Motor neuron (in vitro differentiated cells): ENCODE measurements at regions not wholly inside any gene's neighbourhood (a gene's known extent, or its start where the extent isn't known, plus 50 kb on each side); places are given as distances from the start of the nearest gene placed in this dataset.

Experiments
- ATAC-seq, 8 experiments: fragments of 200-7000 bp; cut with Tn5 transposase; replicated peaks in 6 of 8; 2 replicates each; pipeline ENCODE4 v1.8.0; 2021; ENCODE audit warnings: mild to moderate bottlenecking in 8 of 8, moderate library complexity in 8 of 8
- H3K27ac ChIP-seq, 2 donors: fragments of 250-450 bp; sonication (Bioruptor Pico); 2 replicates each; pipeline ENCODE4 v1.9.0; 2021; ENCODE audit warnings: antibody characterized with exemption in 2 of 2, mild to moderate bottlenecking in 2 of 2, moderate library complexity in 1 of 2
- H3K4me1 ChIP-seq, 2 donors: fragments of 250-450 bp; sonication (Bioruptor Pico); replicated peaks in 1 of 2; 2 replicates each; pipeline ENCODE4 v1.6.1; 2021; ENCODE audit warnings: antibody characterized with exemption in 2 of 2, mild to moderate bottlenecking in 2 of 2, moderate library complexity in 1 of 2
- H3K4me3 ChIP-seq, 5 donors: fragments of 250-450 bp; sonication (Bioruptor Pico); 2 replicates each; pipeline ENCODE4 v1.9.0; 2021; ENCODE audit warnings: antibody characterized with exemption in 5 of 5, mild to moderate bottlenecking in 5 of 5, moderate library complexity in 4 of 5
- WGBS, 10 experiments: fragments of 450-650 bp; shearing (Covaris generic); methylation state at CpG; one replicate each; pipeline ENCODE4 v1.0.0; 2022; 5-methylcytosine and 5-hydroxymethylcytosine counted together
- in situ Hi-C, 9 experiments: fragments of 400-800 bp; cut with MboI; loops; one replicate each; pipeline ENCODE4 v1.15.0; 2021; ENCODE audit warnings: low sequenced_read_pairs in 9 of 9, low pct_unique_long_range_greater_than_20kb in 2 of 9; ENCODE audit not compliant: unreplicated experiment in 9 of 9

- H3K4me3 ChIP-seq, result no peak overlapping the region
- H3K4me1 ChIP-seq, result peaks cover 19 to 47% of the 10 kb centered on the region in 2 donors
- ATAC-seq, result no peak
- H3K27ac ChIP-seq, result no peak overlapping the region
- in situ Hi-C loops, result no loop called here
- 0 to 35% (median 8%) methylated on average over 1 to 8 of the region's 14 CpGs; no CpG with 5 or more reads in 2 of the 10 experiments for WGBS, 10 experiments
Measured at GRCh38 chr13:99746637-99747402, 224.7 kb downstream of the ZIC5 start.

GRCh38 chr13:99743094-99743493 lies 228.5 kb downstream of the ZIC5 start:
- WGBS, 10 experiments, result 25 to 100% (median 65%) methylated on average over 1 to 4 of the region's 4 CpGs
- Histone ChIP-seq H3K27ac (no peak overlapping the region), H3K4me3 (no peak overlapping the region), H3K4me1 (peaks cover 23 to 36% of the 10 kb centered on the region in 2 donors)
- in situ Hi-C loops, result no loop called here
- ATAC-seq, result no peak

GRCh38 chr13:99741960-99742359 lies 229.6 kb downstream of the ZIC5 start:
- H3K4me1 ChIP-seq, result peaks cover 22 to 29% of the 10 kb centered on the region in 2 donors
- in situ Hi-C loops, result no loop called here
- H3K27ac ChIP-seq, result no peak overlapping the region
- ATAC-seq, result no peak
- no peak overlapping the region for H3K4me3 ChIP-seq
- WGBS, 10 experiments, result 0 to 86% (median 79%) methylated on average over 1 to 6 of the region's 6 CpGs; no CpG with 5 or more reads in 2 of the 10 experiments

- in situ Hi-C loops, result no loop called here
- ATAC-seq, result no peak
- Histone ChIP-seq H3K4me3 (no peak overlapping the region), H3K4me1 (peaks cover 14% of the 10 kb centered on the region in 2 donors), H3K27ac (no peak overlapping the region)
- WGBS, 10 experiments, result 5 to 95% (median 59%) methylated on average over 4 to 16 of the region's 17 CpGs; no CpG with 5 or more reads in 1 of the 10 experiments
Measured at GRCh38 chr13:99740251-99740979, 231.2 kb downstream of the ZIC5 start.

GRCh38 chr13:99738626-99739025 lies 232.9 kb downstream of the ZIC5 start:
- in situ Hi-C loops, result no loop called here
- H3K4me3 ChIP-seq, result no peak overlapping the region
- peaks cover 16 to 24% of the 10 kb centered on the region in 2 donors for H3K4me1 ChIP-seq
- no peak overlapping the region for H3K27ac ChIP-seq
- 50 to 75% (median 60%) methylated on average over 1 to 4 of the region's 4 CpGs; no CpG with 5 or more reads in 1 of the 10 experiments for WGBS, 10 experiments
- ATAC-seq, result no peak

GRCh38 chr13:99737481-99738245 lies 233.9 kb downstream of the ZIC5 start:
- in situ Hi-C loops, result no loop called here
- 30 to 100% (median 86%) methylated on average over 1 to 7 of the region's 8 CpGs for WGBS, 10 experiments

GRCh38 chr13:99736541-99736940 lies 235.0 kb downstream of the ZIC5 start:
- in situ Hi-C loops, result no loop called here
- Histone ChIP-seq H3K4me1 (peaks cover 10 to 19% of the 10 kb centered on the region in 2 donors), H3K27ac (no peak overlapping the region), H3K4me3 (no peak overlapping the region)
- no peak for ATAC-seq
- WGBS, 10 experiments, result 43 to 90% (median 61%) methylated on average over 1 to 3 of the region's 3 CpGs; no CpG with 5 or more reads in 3 of the 10 experiments

More at GRCh38 chr13:99737481-99738245, 233.9 kb downstream of the ZIC5 start:
- Histone ChIP-seq H3K4me3 (no peak overlapping the region), H3K27ac (no peak overlapping the region), H3K4me1 (peaks cover 10 to 19% of the 10 kb centered on the region in 2 donors)
- no peak for ATAC-seq

- Histone ChIP-seq H3K4me1 (peaks cover 9 to 21% of the 10 kb centered on the region in 2 donors), H3K27ac (no peak overlapping the region), H3K4me3 (no peak overlapping the region)
- no peak for ATAC-seq
- 10 to 40% (median 21%) methylated on average over 1 to 7 of the region's 7 CpGs for whole genome bisulfite sequencing, 10 experiments
- in situ Hi-C loops, result no loop called here
Measured at GRCh38 chr13:99734013-99734693, 232.9 kb downstream of the TM9SF2 start.

- WGBS, 10 experiments, result 14 to 90% (median 64%) methylated on average over 2 to 7 of the region's 7 CpGs
- ATAC-seq, result no peak
- in situ Hi-C loops, result no loop called here
- Histone ChIP-seq H3K27ac (no peak overlapping the region), H3K4me1 (peaks cover 2 to 21% of the 10 kb centered on the region in 2 donors), H3K4me3 (no peak overlapping the region)
Measured at GRCh38 chr13:99733346-99733745, 232.1 kb downstream of the TM9SF2 start.

- ATAC-seq, result peak in 1 of 8 experiments; percentile 19
- H3K27ac ChIP-seq, result no peak overlapping the region
- H3K4me3 ChIP-seq, result no peak overlapping the region
- H3K4me1 ChIP-seq, result peaks cover 2 to 24% of the 10 kb centered on the region in 2 donors
- WGBS, 10 experiments, result 25 to 70% (median 52%) methylated on average over 1 to 4 of the region's 4 CpGs; no CpG with 5 or more reads in 1 of the 10 experiments
- in situ Hi-C loops, result no loop called here
Measured at GRCh38 chr13:99731747-99732146, 230.5 kb downstream of the TM9SF2 start.

GRCh38 chr13:99730403-99730802 lies 229.1 kb downstream of the TM9SF2 start:
- in situ Hi-C loops, result no loop called here
- 0 to 80% (median 40%) methylated on average over 1 to 2 of the region's 11 CpGs; no CpG with 5 or more reads in 7 of the 10 experiments for WGBS, 10 experiments
- no peak overlapping the region for H3K4me3 ChIP-seq

GRCh38 chr13:99729745-99730144 lies 228.5 kb downstream of the TM9SF2 start:
- Histone ChIP-seq H3K4me3 (no peak overlapping the region), H3K4me1 (peaks cover 4 to 38% of the 10 kb centered on the region in 2 donors), H3K27ac (no peak overlapping the region)
- WGBS, 10 experiments, result 60 to 100% (median 93%) methylated on average over 1 to 4 of the region's 16 CpGs; no CpG with 5 or more reads in 5 of the 10 experiments
- in situ Hi-C loops, result no loop called here
- ATAC-seq, result no peak

More at GRCh38 chr13:99730403-99730802, 229.1 kb downstream of the TM9SF2 start:
- Histone ChIP-seq H3K27ac (no peak overlapping the region), H3K4me1 (peaks cover 2 to 32% of the 10 kb centered on the region in 2 donors)
- no peak for ATAC-seq
